ENCODE measurements at regions not wholly inside any gene's neighbourhood (a gene's known extent, or its start where the extent isn't known, plus 50 kb on each side); places are given as distances from the start of the nearest gene placed in this dataset.

GRCh38 chr12:131263626-131264025 is 309.9 kb downstream of the ADGRD1 start:
- no TSS peak for BruUV-seq (replicated peaks)
- ChIA-PET POLR2A (ENCODE audit: low non-redundant PET) (no interaction called here), CTCF (no interaction called here)

GRCh38 chr12:131264635-131265034 is 310.9 kb downstream of the ADGRD1 start:
- Histone ChIP-seq H3K36me3 (ENCODE audit: insufficient read depth, low read length, poor library complexity, severe bottlenecking) (no peaks in the 10 kb centered on the region), H3K4me1 (ENCODE audit: insufficient read depth, low read length, poor library complexity, severe bottlenecking) (no peaks in the 10 kb centered on the region), H3K27me3 (replicated peaks; ENCODE audit: insufficient read depth, low read depth, low read length, poor library complexity) (peaks cover 6% of the 10 kb centered on the region), H3K27ac (ENCODE audit: low read depth, low read length, poor library complexity, severe bottlenecking) (no peak overlapping the region), H3K9me3 (ENCODE audit: low read depth, low read length, poor library complexity, severe bottlenecking) (no peaks in the 10 kb centered on the region), H3K4me3 (ENCODE audit: low read depth, low read length, poor library complexity, severe bottlenecking) (no peak overlapping the region)
- BruUV-seq (replicated peaks) = no TSS peak
- no peak for TF ChIP-seq EZH2 (IDR thresholded peaks at IDR 0.05; ENCODE audit: borderline replicate concordance, low read depth, low read length, poor library complexity, severe bottlenecking)
- TF ChIP-seq, protein P1, sequence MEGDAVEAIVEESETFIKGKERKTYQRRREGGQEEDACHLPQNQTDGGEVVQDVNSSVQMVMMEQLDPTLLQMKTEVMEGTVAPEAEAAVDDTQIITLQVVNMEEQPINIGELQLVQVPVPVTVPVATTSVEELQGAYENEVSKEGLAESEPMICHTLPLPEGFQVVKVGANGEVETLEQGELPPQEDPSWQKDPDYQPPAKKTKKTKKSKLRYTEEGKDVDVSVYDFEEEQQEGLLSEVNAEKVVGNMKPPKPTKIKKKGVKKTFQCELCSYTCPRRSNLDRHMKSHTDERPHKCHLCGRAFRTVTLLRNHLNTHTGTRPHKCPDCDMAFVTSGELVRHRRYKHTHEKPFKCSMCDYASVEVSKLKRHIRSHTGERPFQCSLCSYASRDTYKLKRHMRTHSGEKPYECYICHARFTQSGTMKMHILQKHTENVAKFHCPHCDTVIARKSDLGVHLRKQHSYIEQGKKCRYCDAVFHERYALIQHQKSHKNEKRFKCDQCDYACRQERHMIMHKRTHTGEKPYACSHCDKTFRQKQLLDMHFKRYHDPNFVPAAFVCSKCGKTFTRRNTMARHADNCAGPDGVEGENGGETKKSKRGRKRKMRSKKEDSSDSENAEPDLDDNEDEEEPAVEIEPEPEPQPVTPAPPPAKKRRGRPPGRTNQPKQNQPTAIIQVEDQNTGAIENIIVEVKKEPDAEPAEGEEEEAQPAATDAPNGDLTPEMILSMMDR (conservative IDR thresholded peaks at IDR 0.05; ENCODE audit: low read depth, low read length) = no peak
- no peak for DNase-seq (ENCODE audit: low spot score)
- POLR2A ChIA-PET (ENCODE audit: low non-redundant PET) = no interaction called here
- intact Hi-C loops (cut with micrococcal nuclease; ENCODE audit: unreplicated experiment) = no loop called here
- CTCF ChIA-PET = no interaction called here

More at GRCh38 chr12:131263626-131264025, 309.9 kb downstream of the ADGRD1 start:
- no peak overlapping the region for H3K27ac ChIP-seq (ENCODE audit: low read depth, low read length, poor library complexity, severe bottlenecking)
- peaks cover 6% of the 10 kb centered on the region for H3K27me3 ChIP-seq (replicated peaks; ENCODE audit: insufficient read depth, low read depth, low read length, poor library complexity)
- H3K4me3 ChIP-seq (ENCODE audit: low read depth, low read length, poor library complexity, severe bottlenecking) = no peak overlapping the region
- intact Hi-C loops (cut with micrococcal nuclease; ENCODE audit: unreplicated experiment) = no loop called here
- H3K4me1 ChIP-seq (ENCODE audit: insufficient read depth, low read length, poor library complexity, severe bottlenecking) = no peaks in the 10 kb centered on the region
- H3K9me3 ChIP-seq (ENCODE audit: low read depth, low read length, poor library complexity, severe bottlenecking) = no peaks in the 10 kb centered on the region
- no peaks in the 10 kb centered on the region for H3K36me3 ChIP-seq (ENCODE audit: insufficient read depth, low read length, poor library complexity, severe bottlenecking)
- DNase-seq (ENCODE audit: low spot score) = no peak
- TF ChIP-seq, protein P1 (conservative IDR thresholded peaks at IDR 0.05; ENCODE audit: low read depth, low read length) = no peak
- TF ChIP-seq EZH2 (IDR thresholded peaks at IDR 0.05; ENCODE audit: borderline replicate concordance, low read depth, low read length, poor library complexity, severe bottlenecking) = no peak

DNA sequence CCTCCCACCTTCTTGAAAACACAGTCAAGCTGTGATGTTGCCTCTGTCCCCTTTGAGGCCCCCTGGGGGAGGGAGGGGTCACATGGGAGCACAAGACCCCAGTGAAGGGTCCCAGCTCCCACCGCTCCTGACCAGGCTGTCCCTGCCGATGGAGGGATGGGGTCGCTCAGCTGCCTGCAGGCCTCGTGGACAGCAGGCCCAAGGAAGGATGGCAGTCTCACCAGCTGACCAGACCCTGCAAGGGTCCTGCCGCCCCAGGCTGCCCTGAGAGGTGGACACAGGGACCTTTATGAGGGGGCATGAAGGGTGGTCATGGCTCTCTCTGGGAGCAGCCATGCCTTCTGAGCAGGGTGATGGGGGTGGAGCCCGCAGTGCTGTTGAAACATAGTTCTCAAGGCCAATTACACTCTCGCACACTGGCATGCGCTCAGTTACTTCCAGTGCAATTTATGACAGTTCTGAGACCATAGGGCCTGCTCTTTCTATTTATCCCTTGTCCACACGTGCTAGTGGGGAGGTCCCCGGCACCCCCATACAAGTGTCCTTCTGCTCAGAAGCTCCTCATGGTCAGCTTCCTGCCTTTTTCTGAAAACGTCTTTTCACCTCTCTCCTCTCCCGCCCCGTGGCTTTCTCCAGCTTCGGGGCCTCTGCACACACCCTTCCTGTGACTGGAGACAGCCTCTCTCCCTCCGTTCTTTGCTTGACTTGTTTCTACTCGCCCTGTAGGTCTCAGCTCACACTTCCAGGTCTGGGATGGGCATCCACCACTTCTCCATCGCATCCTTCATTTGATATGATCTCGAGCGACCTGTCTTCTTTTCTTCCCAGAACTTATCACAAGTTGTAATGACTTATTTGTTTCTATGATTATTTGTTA is 313.1 kb downstream of the ADGRD1 start:
- no peaks in the 10 kb centered on the region for H3K9me3 ChIP-seq (ENCODE audit: low read depth, low read length, poor library complexity, severe bottlenecking)
- H3K36me3 ChIP-seq (ENCODE audit: insufficient read depth, low read length, poor library complexity, severe bottlenecking) = no peaks in the 10 kb centered on the region
- no peak for DNase-seq (ENCODE audit: low spot score)
- H3K4me1 ChIP-seq (ENCODE audit: insufficient read depth, low read length, poor library complexity, severe bottlenecking) = no peaks in the 10 kb centered on the region
- intact Hi-C loops (cut with micrococcal nuclease; ENCODE audit: unreplicated experiment) = no loop called here
- H3K27ac ChIP-seq (ENCODE audit: low read depth, low read length, poor library complexity, severe bottlenecking) = no peak overlapping the region
- TF ChIP-seq, protein P1 (conservative IDR thresholded peaks at IDR 0.05; ENCODE audit: low read depth, low read length) = no peak
- no peak overlapping the region for H3K4me3 ChIP-seq (ENCODE audit: low read depth, low read length, poor library complexity, severe bottlenecking)
- CTCF ChIA-PET = no interaction called here
- peaks cover 6% of the 10 kb centered on the region for H3K27me3 ChIP-seq (replicated peaks; ENCODE audit: insufficient read depth, low read depth, low read length, poor library complexity)
- POLR2A ChIA-PET (ENCODE audit: low non-redundant PET) = no interaction called here
- no TSS peak for BruUV-seq (replicated peaks)
